K562 (cell line): ENCODE measurements at regions not wholly inside any gene's neighbourhood (a gene's known extent, or its start where the extent isn't known, plus 50 kb on each side); places are given as distances from the start of the nearest gene placed in this dataset.

Experiments used
- ATAC-seq: fragments of 200-7000 bp; cut with Tn5 transposase; 3 replicates; pipeline ENCODE4 v1.9.1; 2020; ENCODE audit warnings: moderate library complexity
- BruUV-seq: library from RNA; stranded (reverse); fragments of 400-500 nt; replicated peaks from 2 replicates; lab custom pipeline; 2021; lab: Mats Ljungman, UMichigan
- CTCF ChIA-PET: fragments of 300-600 bp; formaldehyde crosslinking; extraction: SDS; loops from one replicate; lab custom pipeline; 2021; ENCODE audit warnings: low intra/inter-chr PET ratio; lab: Yijun Ruan, JAX
- POLR2A ChIA-PET: fragments of 300-600, 350-650 bp; sonication (Branson Sonifier 250); formaldehyde crosslinking; extraction: SDS; loops from one replicate; lab custom pipeline; 2021; ENCODE audit warnings: antibody characterized with exemption, inconsistent platforms; lab: Yijun Ruan, JAX
- DNase-seq, 4 experiments: peaks; one replicate each; pipeline versions ENCODE4 v3.0.0 to v3.0.0-alpha.2; 2011 to 2018; ENCODE audit warnings: low spot score in 3 of 4, mixed read lengths in 3 of 4; ENCODE audit errors: extremely low read depth in 1 of 4
- FAIRE-seq: peaks from 2 replicates; lab custom pipeline; 2011; peaks lifted over from hg19 to GRCh38; lab: Jason Lieb, UNC
- H2AFZ ChIP-seq: 2 replicates; pipeline ENCODE4 v1.6.0; 2011; ENCODE audit warnings: low read depth, low read length, control low read depth, inconsistent platforms
- H3K27ac ChIP-seq: fragments of 200-600 bp; 3 replicates; pipeline ENCODE4 v1.8.0; 2011; ENCODE audit warnings: low read depth, mild to moderate bottlenecking, control low read depth, inconsistent platforms, low read length, moderate library complexity, mixed read lengths; ENCODE audit errors: extremely low read depth
- H3K27me3 ChIP-seq, 2 experiments: fragments of 300-600 bp in 1 of 2; 2 replicates in 1 of 2; 3 replicates in 1 of 2; pipeline versions ENCODE4 v1.6.0 to v1.8.0; 2011; ENCODE audit warnings: inconsistent platforms in 2 of 2, low read length in 2 of 2, mild to moderate bottlenecking in 1 of 2, mixed read lengths in 1 of 2, moderate library complexity in 1 of 2; ENCODE audit not compliant: control insufficient read depth in 2 of 2, insufficient read depth in 2 of 2
- H3K36me3 ChIP-seq: fragments of 300-600 bp; 3 replicates; pipeline ENCODE4 v1.8.0; 2011; ENCODE audit warnings: mild to moderate bottlenecking, low read length, inconsistent platforms; ENCODE audit not compliant: control insufficient read depth, insufficient read depth
- H3K4me1 ChIP-seq, 2 experiments: fragments of 200-600 bp in 1 of 2; replicated peaks in 1 of 2; 2 replicates in 1 of 2; 3 replicates in 1 of 2; pipeline versions ENCODE4 v1.5.1 to v1.8.0; 2011; ENCODE audit warnings: inconsistent platforms in 2 of 2, low read length in 2 of 2, mild to moderate bottlenecking in 1 of 2, mixed read lengths in 1 of 2, moderate library complexity in 1 of 2; ENCODE audit not compliant: control insufficient read depth in 2 of 2, insufficient read depth in 2 of 2
- H3K4me2 ChIP-seq: 2 replicates; pipeline ENCODE4 v1.6.1; 2011; ENCODE audit warnings: low read length, control low read depth, inconsistent platforms, mixed read lengths; ENCODE audit not compliant: insufficient read depth
- H3K4me3 ChIP-seq: fragments of 200-600 bp; sonication (generic), shearing (Covaris generic); 2 replicates; pipeline ENCODE4 v1.5.1; 2016; ENCODE audit warnings: control low read depth, inconsistent platforms
- H3K79me2 ChIP-seq: fragments of 200-600 bp; 3 replicates; pipeline ENCODE4 v1.8.0; 2011; ENCODE audit warnings: low read length, inconsistent platforms; ENCODE audit not compliant: control insufficient read depth, insufficient read depth
- H3K9ac ChIP-seq, 2 experiments: 2 replicates each; pipeline versions ENCODE4 v1.6.0 to v1.6.1; 2011; ENCODE audit warnings: low read depth in 2 of 2, low read length in 2 of 2, control low read depth in 1 of 2, inconsistent platforms in 1 of 2, mild to moderate bottlenecking in 1 of 2, mixed read lengths in 1 of 2; ENCODE audit not compliant: insufficient read depth in 1 of 2
- H3K9me1 ChIP-seq: one replicate; pipeline ENCODE4 v1.6.0; 2011; ENCODE audit warnings: inconsistent platforms, mild to moderate bottlenecking, low read length, moderate library complexity; ENCODE audit not compliant: control insufficient read depth, insufficient read depth
- H3K9me3 ChIP-seq: replicated peaks from 2 replicates; pipeline ENCODE4 v1.5.1; 2011; ENCODE audit warnings: low read depth, low read length, inconsistent platforms; ENCODE audit not compliant: control insufficient read depth, insufficient read depth
- H4K20me1 ChIP-seq: replicated peaks from 2 replicates; pipeline ENCODE4 v1.6.1; 2011; ENCODE audit warnings: low read length, inconsistent platforms, mixed read lengths; ENCODE audit not compliant: control insufficient read depth, insufficient read depth
- BACH1 ChIP-seq: fragments of 200-800 bp; sonication (Bioruptor generic); IDR thresholded peaks from 2 replicates; pipeline ENCODE4 v1.6.1; 2016; ENCODE audit warnings: missing genetic modification characterization, missing compliant biosample characterization
- C11orf30 ChIP-seq: fragments of 450-650 bp; IDR thresholded peaks from 2 replicates; pipeline ENCODE4 v1.6.1; 2016; ENCODE audit warnings: low read depth, mild to moderate bottlenecking
- CCNT2 ChIP-seq: IDR thresholded peaks from 2 replicates; pipeline ENCODE4 v1.6.1; 2011; ENCODE audit warnings: borderline replicate concordance, low read depth, mild to moderate bottlenecking, moderate library complexity, mixed read lengths, low read length; ENCODE audit not compliant: insufficient read length; ENCODE audit errors: extremely low read depth
- CHD2 ChIP-seq: IDR thresholded peaks from 2 replicates; pipeline ENCODE4 v1.6.1; 2011; ENCODE audit warnings: low read depth, low read length
- ELF4 ChIP-seq: fragments of 450-650 bp; formaldehyde crosslinking; IDR thresholded peaks from 2 replicates; pipeline ENCODE4 v1.4.0; 2022; ENCODE audit warnings: missing genetic modification characterization
- ETV1 ChIP-seq: fragments of 450-650 bp; conservative IDR thresholded peaks from 2 replicates; pipeline ENCODE4 v1.6.1; 2016; ENCODE audit warnings: missing genetic modification characterization, control low read depth, low read depth, missing compliant biosample characterization
- FIP1L1 ChIP-seq: fragments of 200-400 bp; formaldehyde crosslinking; IDR thresholded peaks from 2 replicates; pipeline ENCODE4 v1.6.1; 2018; ENCODE audit warnings: mild to moderate bottlenecking, low read depth, low read length; ENCODE audit not compliant: poor library complexity, severe bottlenecking
- GTF2F1 ChIP-seq: IDR thresholded peaks from 2 replicates; pipeline ENCODE4 v1.6.1; 2011; ENCODE audit warnings: low read depth, low read length, improper control_type of control experiment
- MAFG ChIP-seq: fragments of 450-650 bp; conservative IDR thresholded peaks from 2 replicates; pipeline ENCODE4 v1.6.1; 2016; ENCODE audit warnings: missing genetic modification characterization, missing compliant biosample characterization
- MTA2 ChIP-seq: fragments of 450-650 bp; IDR thresholded peaks from 2 replicates; pipeline ENCODE4 v1.6.1; 2016; ENCODE audit warnings: low read depth
- NCOA6 ChIP-seq: fragments of 450-650 bp; IDR thresholded peaks from 2 replicates; pipeline ENCODE4 v1.6.1; 2017; ENCODE audit warnings: mild to moderate bottlenecking
- POLR2A ChIP-seq: fragments of 450-650 bp; conservative IDR thresholded peaks from 2 replicates; pipeline ENCODE4 v1.6.1; 2016
- SMAD3 ChIP-seq: fragments of 450-650 bp; formaldehyde crosslinking; conservative IDR thresholded peaks from 2 replicates; pipeline ENCODE4 v1.4.0; 2020; ENCODE audit warnings: mild to moderate bottlenecking
- SNRNP70 ChIP-seq: fragments of 200-400 bp; formaldehyde crosslinking; optimal IDR thresholded peaks from 2 replicates; pipeline ENCODE3; 2017; ENCODE audit warnings: low read depth, low read length
- TAF7 ChIP-seq: fragments of 450-650 bp; IDR thresholded peaks from 2 replicates; pipeline ENCODE4 v1.6.1; 2016; ENCODE audit warnings: missing genetic modification characterization, missing compliant biosample characterization
- YBX1 ChIP-seq: fragments of 450-650 bp; IDR thresholded peaks from 2 replicates; pipeline ENCODE4 v1.7.1; 2016; ENCODE audit warnings: mild to moderate bottlenecking
- ZBTB8A ChIP-seq: fragments of 450-650 bp; IDR thresholded peaks from 2 replicates; pipeline ENCODE4 v1.6.1; 2018; ENCODE audit warnings: mild to moderate bottlenecking, moderate library complexity; ENCODE audit not compliant: partially characterized antibody
- ZKSCAN8 ChIP-seq: fragments of 200-800 bp; sonication (Bioruptor generic); IDR thresholded peaks from 2 replicates; pipeline ENCODE4 v1.6.1; 2016; ENCODE audit warnings: missing genetic modification characterization, missing compliant biosample characterization
- ZNF124 ChIP-seq: sonication (generic); formaldehyde crosslinking; IDR thresholded peaks from 2 replicates; pipeline ENCODE4 v1.8.1; 2022; ENCODE audit warnings: missing genetic modification reagents
- ZNF140 ChIP-seq: fragments of 250-450 bp; sonication (Bioruptor Pico); IDR thresholded peaks from 2 replicates; pipeline ENCODE4 v1.8.0; 2021; ENCODE audit warnings: moderate library complexity, mild to moderate bottlenecking, inconsistent platforms
- ZNF561 ChIP-seq: fragments of 450-650 bp; formaldehyde crosslinking; conservative IDR thresholded peaks from 2 replicates; pipeline ENCODE4 v1.4.0; 2020; ENCODE audit warnings: mild to moderate bottlenecking, moderate library complexity
- ZNF830 ChIP-seq: fragments of 250-450 bp; sonication (Bioruptor Pico); IDR thresholded peaks from 2 replicates; pipeline ENCODE4 v1.5.0; 2021; ENCODE audit warnings: mild to moderate bottlenecking
- WGBS: fragments of 100-300 bp; shearing (Covaris generic); methylation state at CpG from one replicate; pipeline ENCODE4 v1.1.6; 2016; ENCODE audit warnings: low coverage, mixed read lengths; ENCODE audit not compliant: insufficient coverage; ENCODE audit errors: missing lambda C conversion rate; 5-methylcytosine and 5-hydroxymethylcytosine counted together
- in situ Hi-C: fragments of 300-500 bp; cut with MboI; formaldehyde crosslinking; loops from 4 replicates; pipeline ENCODE4 v1.15.0; 2018; ENCODE audit warnings: inconsistent platforms, mixed read lengths
- intact Hi-C: fragments of 100-400 bp; cut with micrococcal nuclease; formaldehyde crosslinking; loops from 2 replicates; pipeline ENCODE4 v1.14.2; 2022

- no peak overlapping the region for H2AFZ ChIP-seq
- ChIA-PET CTCF (no interaction called here), POLR2A (no interaction called here)
- no peak overlapping the region for H3K27ac ChIP-seq
- ATAC-seq (no peak), DNase-seq (no peak), FAIRE-seq (no peak)
- in situ Hi-C loops (no loop called here), intact Hi-C loops (no loop called here)
- H3K27me3 ChIP-seq: no peaks in the 10 kb centered on the region
- WGBS: 0% methylated on average over 4 of the region's 4 CpGs
- H3K4me3 ChIP-seq: no peak overlapping the region
- H3K9ac ChIP-seq: no peak overlapping the region
- TF ChIP-seq NCOA6: no peak
- TF ChIP-seq ZNF124 (CRISPR knock-in tag): no peak
- TF ChIP-seq SNRNP70: no peak
- no peak for TF ChIP-seq ZNF830 (CRISPR knock-in tag)
- TF ChIP-seq CHD2: no peak
- no peak for TF ChIP-seq BACH1 (tag)
- no peak for TF ChIP-seq ZNF140 (CRISPR knock-in tag)
- no peak for TF ChIP-seq MAFG (tag)
- TF ChIP-seq C11orf30: no peak
- 0 out of 2 replicates have a peak, but pooled peaks cover 1% of the 10 kb centered on the region for H3K9me3 ChIP-seq
- no TSS peak for BruUV-seq
- H3K9me1 ChIP-seq: no peaks in the 10 kb centered on the region
- H3K4me2 ChIP-seq: no peak overlapping the region
- H4K20me1 ChIP-seq: no peaks in the 10 kb centered on the region
- no peaks in the 10 kb centered on the region for H3K79me2 ChIP-seq
- H3K36me3 ChIP-seq: no peaks in the 10 kb centered on the region
- no peaks in the 10 kb centered on the region for H3K4me1 ChIP-seq
Measured at GRCh38 chr10:36188461-36188860, 546.4 kb upstream of the FZD8 start.

DNA sequence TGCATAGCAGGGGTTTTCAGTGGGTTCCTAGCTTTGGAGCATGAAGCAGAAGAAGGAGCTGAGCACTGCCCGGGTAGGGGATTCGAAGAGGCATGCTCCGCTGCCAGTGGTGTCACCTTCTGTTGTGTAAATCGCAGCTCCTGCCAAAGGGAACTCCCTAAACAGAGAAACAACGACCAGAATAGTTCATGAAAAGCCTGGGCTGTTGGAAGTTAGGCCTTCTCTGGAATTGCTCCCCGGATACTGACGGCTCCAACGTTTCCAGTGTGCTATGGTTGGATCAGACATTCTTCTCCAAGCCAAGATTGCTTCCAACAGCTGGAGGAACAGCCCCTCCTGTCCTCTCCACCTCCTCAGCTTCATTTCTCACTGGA, 546.0 kb upstream of the FZD8 start:
- H3K27me3 ChIP-seq: no peaks in the 10 kb centered on the region
- intact Hi-C loops: no loop called here
- no peak overlapping the region for H3K4me3 ChIP-seq
- no peak overlapping the region for H3K9ac ChIP-seq
- H3K27ac ChIP-seq: no peak overlapping the region
- H3K9me1 ChIP-seq: no peaks in the 10 kb centered on the region
- TF ChIP-seq MTA2 (no peak), ETV1 (tag) (no peak), ZBTB8A (no peak), ZKSCAN8 (CRISPR knock-in tag) (no peak), GTF2F1 (no peak), YBX1 (no peak), POLR2A (no peak), ZNF561 (CRISPR knock-in tag) (no peak), SMAD3 (CRISPR knock-in tag) (no peak), CCNT2 (no peak), TAF7 (tag) (no peak), FIP1L1 (no peak), ELF4 (no peak)
- H4K20me1 ChIP-seq: no peaks in the 10 kb centered on the region
- in situ Hi-C loops: no loop called here
- H3K9me3 ChIP-seq: 0 out of 2 replicates have a peak, but pooled peaks cover 1% of the 10 kb centered on the region
- no TSS peak for BruUV-seq
- WGBS: 1% methylated on average over 8 of the region's 8 CpGs
- CTCF ChIA-PET: no interaction called here
- DNase-seq: no peak
- POLR2A ChIA-PET: no interaction called here
- no peak overlapping the region for H2AFZ ChIP-seq
- no peaks in the 10 kb centered on the region for H3K36me3 ChIP-seq
- no peak for FAIRE-seq
- H3K4me2 ChIP-seq: no peak overlapping the region
- no peaks in the 10 kb centered on the region for H3K79me2 ChIP-seq
- no peak for ATAC-seq
- H3K4me1 ChIP-seq: no peaks in the 10 kb centered on the region
